Mesendoderm (in vitro differentiated cells): ENCODE measurements at regions not wholly inside any gene's neighbourhood (a gene's known extent, or its start where the extent isn't known, plus 50 kb on each side); places are given as distances from the start of the nearest gene placed in this dataset.

ENCODE experiments used
- DNase-seq: peaks from one replicate; pipeline ENCODE4 v3.0.0; 2013
- H2AK5ac ChIP-seq: 2 replicates; pipeline ENCODE4 v1.6.1; 2013; ENCODE audit warnings: low read length, inconsistent platforms
- H2BK120ac ChIP-seq: 2 replicates; pipeline ENCODE4 v1.6.1; 2013; ENCODE audit warnings: low read depth, mild to moderate bottlenecking, low read length, moderate library complexity, mixed read lengths
- H2BK15ac ChIP-seq: replicated peaks from 2 replicates; pipeline ENCODE4 v1.6.1; 2013; ENCODE audit warnings: low read depth, mild to moderate bottlenecking, moderate library complexity
- H2BK5ac ChIP-seq: 2 replicates; pipeline ENCODE4 v1.6.1; 2013; ENCODE audit warnings: low read length, inconsistent platforms
- H3K18ac ChIP-seq: 2 replicates; pipeline ENCODE4 v1.6.1; 2013; ENCODE audit warnings: mild to moderate bottlenecking, low read length, mixed read lengths
- H3K23ac ChIP-seq: one replicate; pipeline ENCODE4 v1.6.1; 2013; ENCODE audit warnings: low read length
- H3K27ac ChIP-seq: 2 replicates; pipeline ENCODE4 v1.5.1; 2013; ENCODE audit warnings: low read depth, mild to moderate bottlenecking, inconsistent platforms, low read length, moderate library complexity
- H3K27me3 ChIP-seq: 2 replicates; pipeline ENCODE4 v1.6.1; 2013; ENCODE audit warnings: low read length, control low read depth, mild to moderate bottlenecking, inconsistent platforms; ENCODE audit not compliant: insufficient read depth, poor library complexity
- H3K36me3 ChIP-seq: 2 replicates; pipeline ENCODE4 v1.6.1; 2013; ENCODE audit warnings: low read length, inconsistent platforms; ENCODE audit not compliant: control insufficient read depth, insufficient read depth
- H3K4ac ChIP-seq: one replicate; pipeline ENCODE4 v1.6.1; 2013; ENCODE audit warnings: low read depth, mild to moderate bottlenecking, low read length, moderate library complexity
- H3K4me1 ChIP-seq: 2 replicates; pipeline ENCODE4 v1.6.1; 2013; ENCODE audit warnings: low read depth, low read length, inconsistent platforms; ENCODE audit not compliant: control insufficient read depth
- H3K4me2 ChIP-seq: 2 replicates; pipeline ENCODE4 v1.6.1; 2013; ENCODE audit warnings: low read length
- H3K4me3 ChIP-seq: 2 replicates; pipeline ENCODE4 v1.5.1; 2013; ENCODE audit warnings: mild to moderate bottlenecking, low read length
- H3K56ac ChIP-seq: one replicate; pipeline ENCODE4 v1.6.1; 2013; ENCODE audit warnings: low read length
- H3K79me1 ChIP-seq: 2 replicates; pipeline ENCODE4 v1.6.1; 2013; ENCODE audit warnings: low read length, inconsistent platforms
- H3K79me2 ChIP-seq: 2 replicates; pipeline ENCODE4 v1.6.1; 2013; ENCODE audit warnings: mild to moderate bottlenecking, low read length; ENCODE audit not compliant: control insufficient read depth, insufficient read depth
- H3K9ac ChIP-seq: 2 replicates; pipeline ENCODE4 v1.6.1; 2013; ENCODE audit warnings: low read length, inconsistent platforms
- H4K5ac ChIP-seq: one replicate; pipeline ENCODE4 v1.6.1; 2013; ENCODE audit warnings: low read length
- H4K8ac ChIP-seq: one replicate; pipeline ENCODE4 v1.6.1; 2013; ENCODE audit warnings: low read depth, mild to moderate bottlenecking, control low read depth, low read length, moderate library complexity
- WGBS: extraction: QIAGEN DNeasy Blood & Tissue Kit; methylation state at CpG from one replicate; pipeline ENCODE4 v1.1.7; 2013; ENCODE audit warnings: low lambda C conversion rate, missing lambda C conversion rate; ENCODE audit not compliant: insufficient coverage; ENCODE audit errors: extremely low coverage; 5-methylcytosine and 5-hydroxymethylcytosine counted together

GRCh38 chr3:88443066-88443465, 293.3 kb downstream of the C3orf38 start:
- WGBS = 94% methylated on average over 1 of the region's 1 CpG
- H2AK5ac ChIP-seq = no peak overlapping the region

GRCh38 chr3:88444251-88444650, 294.5 kb downstream of the C3orf38 start:
- no peak overlapping the region for H3K4ac ChIP-seq
- H3K23ac ChIP-seq = no peak overlapping the region
- no peak overlapping the region for H4K5ac ChIP-seq
- H4K8ac ChIP-seq = no peak overlapping the region
- H3K4me1 ChIP-seq = no peaks in the 10 kb centered on the region
- no peak overlapping the region for H2AK5ac ChIP-seq
- no peaks in the 10 kb centered on the region for H3K27me3 ChIP-seq
- no peak overlapping the region for H3K27ac ChIP-seq
- DNase-seq = no peak
- no peak overlapping the region for H3K18ac ChIP-seq
- no peaks in the 10 kb centered on the region for H3K79me1 ChIP-seq
- WGBS = no CpG with 5 or more reads among the region's 1 CpG
- H3K4me3 ChIP-seq = no peak overlapping the region
- H3K56ac ChIP-seq = no peak overlapping the region
- H2BK120ac ChIP-seq = no peak overlapping the region
- H2BK5ac ChIP-seq = no peak overlapping the region
- no peaks in the 10 kb centered on the region for H3K79me2 ChIP-seq
- no peak overlapping the region for H3K9ac ChIP-seq
- no peaks in the 10 kb centered on the region for H3K36me3 ChIP-seq
- no peak overlapping the region for H2BK15ac ChIP-seq
- no peak overlapping the region for H3K4me2 ChIP-seq

More at GRCh38 chr3:88443066-88443465, 293.3 kb downstream of the C3orf38 start:
- Histone ChIP-seq H2BK5ac (no peak overlapping the region), H3K4me2 (no peak overlapping the region), H3K18ac (no peak overlapping the region), H3K27me3 (no peaks in the 10 kb centered on the region), H3K4me1 (no peaks in the 10 kb centered on the region), H3K27ac (no peak overlapping the region), H3K9ac (no peak overlapping the region), H2BK15ac (no peak overlapping the region), H3K79me1 (no peaks in the 10 kb centered on the region), H3K36me3 (no peaks in the 10 kb centered on the region), H3K79me2 (no peaks in the 10 kb centered on the region), H4K5ac (no peak overlapping the region), H3K4ac (no peak overlapping the region), H3K23ac (no peak overlapping the region), H3K4me3 (no peak overlapping the region), H3K56ac (no peak overlapping the region), H2BK120ac (no peak overlapping the region), H4K8ac (no peak overlapping the region)
- no peak for DNase-seq

- WGBS = no CpG with 5 or more reads among the region's 4 CpGs
- H2BK15ac ChIP-seq = no peak overlapping the region
These were observed 302.5 kb downstream of the C3orf38 start for GRCh38 chr3:88452228-88452627.

GRCh38 chr3:88460369-88460768, 310.6 kb downstream of the C3orf38 start:
- Histone ChIP-seq H4K8ac (no peak overlapping the region), H3K27ac (no peak overlapping the region), H3K79me2 (no peaks in the 10 kb centered on the region), H3K27me3 (no peaks in the 10 kb centered on the region), H3K36me3 (no peaks in the 10 kb centered on the region), H2BK15ac (no peak overlapping the region), H3K4me3 (no peak overlapping the region), H3K56ac (no peak overlapping the region), H3K4ac (no peak overlapping the region), H4K5ac (no peak overlapping the region), H3K4me2 (no peak overlapping the region), H2BK5ac (no peak overlapping the region), H2AK5ac (no peak overlapping the region), H3K79me1 (no peaks in the 10 kb centered on the region), H3K18ac (no peak overlapping the region), H2BK120ac (no peak overlapping the region), H3K23ac (no peak overlapping the region), H3K4me1 (no peaks in the 10 kb centered on the region), H3K9ac (no peak overlapping the region)
- no CpG with 5 or more reads among the region's 3 CpGs for WGBS
- no peak for DNase-seq

More at GRCh38 chr3:88452228-88452627, 302.5 kb downstream of the C3orf38 start:
- Histone ChIP-seq H3K18ac (no peak overlapping the region), H3K4ac (no peak overlapping the region), H3K9ac (no peak overlapping the region), H3K23ac (no peak overlapping the region), H3K4me2 (no peak overlapping the region), H3K4me1 (no peaks in the 10 kb centered on the region), H3K27ac (no peak overlapping the region), H3K27me3 (no peaks in the 10 kb centered on the region), H4K5ac (no peak overlapping the region), H3K56ac (no peak overlapping the region), H3K79me2 (no peaks in the 10 kb centered on the region), H4K8ac (no peak overlapping the region), H2AK5ac (no peak overlapping the region), H3K36me3 (no peaks in the 10 kb centered on the region), H2BK5ac (no peak overlapping the region), H3K4me3 (no peak overlapping the region), H3K79me1 (no peaks in the 10 kb centered on the region), H2BK120ac (no peak overlapping the region)
- no peak for DNase-seq

- no peak overlapping the region for H3K27ac ChIP-seq
- no peak overlapping the region for H3K18ac ChIP-seq
- no peak overlapping the region for H2BK15ac ChIP-seq
- H3K4ac ChIP-seq = no peak overlapping the region
- no peak overlapping the region for H2BK120ac ChIP-seq
- no peaks in the 10 kb centered on the region for H3K4me1 ChIP-seq
- H3K79me1 ChIP-seq = no peaks in the 10 kb centered on the region
- H4K5ac ChIP-seq = no peak overlapping the region
- no peak overlapping the region for H3K56ac ChIP-seq
- H3K79me2 ChIP-seq = no peaks in the 10 kb centered on the region
- H2AK5ac ChIP-seq = no peak overlapping the region
- no peaks in the 10 kb centered on the region for H3K36me3 ChIP-seq
- H3K4me2 ChIP-seq = no peak overlapping the region
- DNase-seq = no peak
- H4K8ac ChIP-seq = no peak overlapping the region
- no peak overlapping the region for H3K4me3 ChIP-seq
- no peak overlapping the region for H3K9ac ChIP-seq
- no peak overlapping the region for H2BK5ac ChIP-seq
- no peak overlapping the region for H3K23ac ChIP-seq
- no peaks in the 10 kb centered on the region for H3K27me3 ChIP-seq
These were observed 312.5 kb downstream of the C3orf38 start for GRCh38 chr3:88462230-88462629.

- Histone ChIP-seq H3K4me2 (no peak overlapping the region), H3K23ac (no peak overlapping the region), H3K27ac (no peak overlapping the region), H2BK5ac (no peak overlapping the region), H3K27me3 (no peaks in the 10 kb centered on the region), H2BK120ac (no peak overlapping the region), H2BK15ac (no peak overlapping the region), H4K5ac (no peak overlapping the region), H3K9ac (no peak overlapping the region), H3K4me1 (no peaks in the 10 kb centered on the region), H3K18ac (no peak overlapping the region), H3K79me1 (no peaks in the 10 kb centered on the region), H3K4ac (no peak overlapping the region), H3K36me3 (no peaks in the 10 kb centered on the region), H4K8ac (no peak overlapping the region), H2AK5ac (no peak overlapping the region), H3K56ac (no peak overlapping the region), H3K79me2 (no peaks in the 10 kb centered on the region), H3K4me3 (no peak overlapping the region)
- DNase-seq = peak; percentile 29
- no CpG with 5 or more reads among the region's 5 CpGs for WGBS
These were observed 317.4 kb downstream of the C3orf38 start for GRCh38 chr3:88467191-88467590.
